Activated naive CD4-positive, alpha-beta T cell treated with anti-CD3 and anti-CD28 coated beads, Interleukin-2, amount 10 ng/mL, durations not matched to agents 7 days and 5 days (primary cell): ENCODE measurements at regions not wholly inside any gene's neighbourhood (a gene's known extent, or its start where the extent isn't known, plus 50 kb on each side); places are given as distances from the start of the nearest gene placed in this dataset.

Source experiments
- CTCF ChIA-PET: fragments of 350-600 bp; sonication (Branson Sonifier 250); formaldehyde crosslinking; loops from one replicate; lab custom pipeline; 2021; ENCODE audit warnings: antibody characterized with exemption; lab: Charles Lee
- DNase-seq: peaks from one replicate; pipeline ENCODE4 v3.0.0-alpha.2; 2020
- H3K27ac Mint-ChIP-seq: one replicate; pipeline ENCODE4 v1.8.0; 2021; ENCODE audit warnings: mild to moderate bottlenecking, moderate library complexity, mixed read lengths
- H3K27me3 Mint-ChIP-seq: one replicate; pipeline ENCODE4 v1.8.0; 2021; ENCODE audit warnings: mild to moderate bottlenecking, mixed read lengths
- H3K36me3 Mint-ChIP-seq: one replicate; pipeline ENCODE4 v1.8.0; 2021; ENCODE audit warnings: mixed read lengths
- H3K4me1 Mint-ChIP-seq: one replicate; pipeline ENCODE4 v1.8.0; 2021; ENCODE audit warnings: mixed read lengths
- H3K4me3 Mint-ChIP-seq: one replicate; pipeline ENCODE4 v1.8.0; 2021; ENCODE audit warnings: mild to moderate bottlenecking, moderate library complexity, mixed read lengths
- H3K9me3 Mint-ChIP-seq: one replicate; pipeline ENCODE4 v1.8.0; 2021; ENCODE audit warnings: mixed read lengths

GRCh38 chr4:18803781-18804180 lies 782.2 kb upstream of the LCORL start:
- Mint-ChIP-seq H3K9me3 (no peaks in the 10 kb centered on the region), H3K36me3 (no peaks in the 10 kb centered on the region)
- CTCF ChIA-PET: no interaction called here

GRCh38 chr4:18798123-18798522 lies 776.6 kb upstream of the LCORL start:
- DNase-seq: no peak
- Mint-ChIP-seq H3K4me3 (no peak overlapping the region), H3K36me3 (no peaks in the 10 kb centered on the region), H3K27ac (no peak overlapping the region), H3K4me1 (no peaks in the 10 kb centered on the region), H3K27me3 (no peaks in the 10 kb centered on the region), H3K9me3 (no peaks in the 10 kb centered on the region)
- CTCF ChIA-PET: no interaction called here

More at GRCh38 chr4:18803781-18804180, 782.2 kb upstream of the LCORL start:
- DNase-seq: no peak
- no peak overlapping the region for H3K27ac Mint-ChIP-seq
- H3K4me3 Mint-ChIP-seq: no peak overlapping the region
- H3K27me3 Mint-ChIP-seq: no peaks in the 10 kb centered on the region
- H3K4me1 Mint-ChIP-seq: no peaks in the 10 kb centered on the region

- Mint-ChIP-seq H3K9me3 (no peaks in the 10 kb centered on the region), H3K27me3 (no peaks in the 10 kb centered on the region)
- CTCF ChIA-PET: no interaction called here
These were observed 774.2 kb upstream of the LCORL start for GRCh38 chr4:18795794-18796193.

GRCh38 chr4:18777190-18777930 lies 755.8 kb upstream of the LCORL start:
- Mint-ChIP-seq H3K27me3 (no peaks in the 10 kb centered on the region), H3K4me1 (no peaks in the 10 kb centered on the region), H3K27ac (no peak overlapping the region), H3K36me3 (no peaks in the 10 kb centered on the region), H3K9me3 (peaks cover 6% of the 10 kb centered on the region), H3K4me3 (no peak overlapping the region)
- CTCF ChIA-PET: no interaction called here
- no peak for DNase-seq

More at GRCh38 chr4:18795794-18796193, 774.2 kb upstream of the LCORL start:
- Mint-ChIP-seq H3K4me1 (no peaks in the 10 kb centered on the region), H3K27ac (no peak overlapping the region), H3K36me3 (no peaks in the 10 kb centered on the region), H3K4me3 (no peak overlapping the region)
- no peak for DNase-seq

DNA sequence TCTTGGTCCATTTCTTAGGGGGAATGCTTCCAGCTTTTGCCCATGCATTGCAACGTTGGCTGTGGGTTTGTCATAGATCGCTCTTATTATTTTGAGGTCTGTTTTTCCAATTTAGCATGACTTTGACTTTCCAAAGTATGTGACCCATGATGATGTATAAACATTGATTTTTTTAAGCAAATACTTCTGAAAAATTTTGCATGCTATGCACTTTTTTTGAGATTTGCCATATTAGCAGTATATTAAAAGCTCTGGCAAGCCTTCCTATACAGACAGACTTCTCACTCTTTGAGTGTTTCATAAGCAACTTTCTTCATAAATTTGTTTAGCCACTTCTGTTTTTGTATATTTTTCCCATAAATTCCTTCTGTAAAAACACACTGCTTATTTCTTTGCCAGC lies 746.4 kb upstream of the LCORL start:
- Mint-ChIP-seq H3K36me3 (no peaks in the 10 kb centered on the region), H3K9me3 (peaks cover 7% of the 10 kb centered on the region), H3K4me1 (no peaks in the 10 kb centered on the region), H3K27me3 (no peaks in the 10 kb centered on the region), H3K4me3 (no peak overlapping the region), H3K27ac (no peak overlapping the region)
- no peak for DNase-seq
- CTCF ChIA-PET: no interaction called here

DNA sequence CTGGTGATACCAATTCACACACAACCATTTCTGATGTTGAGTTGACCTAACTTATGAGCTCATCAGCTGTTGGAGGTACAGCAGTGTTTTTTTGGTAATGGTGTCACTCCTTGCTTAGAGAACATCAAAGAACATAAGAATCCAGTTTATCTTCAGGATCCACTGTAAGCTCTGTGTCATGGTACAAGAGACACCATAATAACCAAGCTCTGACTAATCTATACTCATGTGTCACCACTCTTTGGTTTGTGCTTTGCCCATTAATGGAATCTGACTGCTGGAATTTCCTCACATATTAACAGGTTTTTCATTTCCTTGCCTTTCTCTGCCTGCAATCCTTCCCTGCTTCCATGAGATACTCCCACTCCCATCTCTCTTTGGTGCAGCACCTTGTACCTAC lies 735.1 kb upstream of the LCORL start:
- H3K9me3 Mint-ChIP-seq: peaks cover 4% of the 10 kb centered on the region
- no peaks in the 10 kb centered on the region for H3K27me3 Mint-ChIP-seq
- no peak for DNase-seq
- no peaks in the 10 kb centered on the region for H3K4me1 Mint-ChIP-seq
- no peak overlapping the region for H3K27ac Mint-ChIP-seq
- H3K4me3 Mint-ChIP-seq: no peak overlapping the region
- no peaks in the 10 kb centered on the region for H3K36me3 Mint-ChIP-seq
- CTCF ChIA-PET: no interaction called here

- Mint-ChIP-seq H3K9me3 (peaks cover 4% of the 10 kb centered on the region), H3K27ac (no peak overlapping the region), H3K4me1 (no peaks in the 10 kb centered on the region), H3K4me3 (no peak overlapping the region), H3K36me3 (no peaks in the 10 kb centered on the region), H3K27me3 (no peaks in the 10 kb centered on the region)
- CTCF ChIA-PET: no interaction called here
- DNase-seq: no peak
These were observed 732.6 kb upstream of the LCORL start for GRCh38 chr4:18754180-18754579.

DNA sequence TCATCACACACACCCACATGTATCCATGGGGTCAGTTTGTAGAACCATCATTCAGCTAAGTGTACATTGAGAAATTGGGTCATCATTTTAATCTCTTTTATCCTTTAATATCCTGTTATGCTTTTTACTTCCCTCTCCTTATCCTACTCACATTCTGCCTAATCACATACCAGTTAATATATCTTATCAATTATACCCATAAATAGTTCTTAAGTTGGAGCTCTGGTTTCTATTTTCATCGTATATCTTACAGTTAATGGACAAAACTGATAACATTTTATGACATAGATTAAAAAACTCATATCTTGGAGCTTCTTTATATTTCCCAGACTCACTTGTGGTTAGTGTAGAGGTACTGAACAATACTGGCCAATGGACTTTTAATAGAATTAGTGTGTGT lies 729.5 kb upstream of the LCORL start:
- Mint-ChIP-seq H3K27ac (no peak overlapping the region), H3K4me1 (no peaks in the 10 kb centered on the region), H3K9me3 (no peaks in the 10 kb centered on the region), H3K36me3 (no peaks in the 10 kb centered on the region), H3K27me3 (no peaks in the 10 kb centered on the region), H3K4me3 (no peak overlapping the region)
- CTCF ChIA-PET: no interaction called here
- no peak for DNase-seq

GRCh38 chr4:18749391-18749790 lies 727.8 kb upstream of the LCORL start:
- no peak overlapping the region for H3K4me3 Mint-ChIP-seq
- no peaks in the 10 kb centered on the region for H3K27me3 Mint-ChIP-seq
- no peaks in the 10 kb centered on the region for H3K36me3 Mint-ChIP-seq
- H3K4me1 Mint-ChIP-seq: no peaks in the 10 kb centered on the region
- CTCF ChIA-PET: no interaction called here
- H3K9me3 Mint-ChIP-seq: peaks cover 3% of the 10 kb centered on the region
- no peak for DNase-seq
- H3K27ac Mint-ChIP-seq: no peak overlapping the region

- Mint-ChIP-seq H3K4me3 (no peak overlapping the region), H3K27ac (no peak overlapping the region), H3K4me1 (no peaks in the 10 kb centered on the region), H3K9me3 (no peaks in the 10 kb centered on the region), H3K27me3 (no peaks in the 10 kb centered on the region), H3K36me3 (no peaks in the 10 kb centered on the region)
- DNase-seq: no peak
- CTCF ChIA-PET: no interaction called here
These were observed 715.0 kb upstream of the LCORL start for GRCh38 chr4:18736551-18736950.

DNA sequence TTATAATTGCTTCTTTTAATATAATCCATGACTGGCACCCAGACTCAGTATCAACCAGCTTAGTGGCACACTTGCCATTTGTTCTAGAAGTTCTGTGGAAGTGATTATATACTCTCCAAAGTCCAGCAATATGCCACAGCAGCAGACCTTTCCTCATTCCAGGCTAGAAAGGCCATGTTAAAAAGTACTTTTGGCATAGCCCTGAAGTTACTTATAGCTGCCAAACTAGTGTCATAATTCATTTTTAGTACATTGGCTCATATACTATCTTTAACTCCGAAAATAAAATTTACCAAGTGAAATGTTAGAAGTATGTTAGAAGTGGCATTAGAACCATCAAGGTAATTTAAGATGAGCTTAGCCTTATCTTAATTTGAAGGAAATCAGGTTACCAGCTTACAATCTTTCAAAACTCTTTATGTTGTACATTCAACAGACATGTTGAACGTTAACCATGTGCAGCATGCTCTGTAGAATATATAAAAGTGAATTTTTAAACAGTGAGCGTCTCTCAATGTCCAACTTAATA lies 714.2 kb upstream of the LCORL start:
- Mint-ChIP-seq H3K27me3 (no peaks in the 10 kb centered on the region), H3K9me3 (no peaks in the 10 kb centered on the region), H3K4me1 (no peaks in the 10 kb centered on the region), H3K4me3 (no peak overlapping the region), H3K36me3 (no peaks in the 10 kb centered on the region), H3K27ac (no peak overlapping the region)
- CTCF ChIA-PET: no interaction called here
- no peak for DNase-seq

GRCh38 chr4:18734405-18734804 lies 712.9 kb upstream of the LCORL start:
- Mint-ChIP-seq H3K27me3 (no peaks in the 10 kb centered on the region), H3K4me1 (no peaks in the 10 kb centered on the region), H3K9me3 (no peaks in the 10 kb centered on the region), H3K4me3 (no peak overlapping the region), H3K27ac (no peak overlapping the region), H3K36me3 (no peaks in the 10 kb centered on the region)
- DNase-seq: no peak
- CTCF ChIA-PET: no interaction called here

DNA sequence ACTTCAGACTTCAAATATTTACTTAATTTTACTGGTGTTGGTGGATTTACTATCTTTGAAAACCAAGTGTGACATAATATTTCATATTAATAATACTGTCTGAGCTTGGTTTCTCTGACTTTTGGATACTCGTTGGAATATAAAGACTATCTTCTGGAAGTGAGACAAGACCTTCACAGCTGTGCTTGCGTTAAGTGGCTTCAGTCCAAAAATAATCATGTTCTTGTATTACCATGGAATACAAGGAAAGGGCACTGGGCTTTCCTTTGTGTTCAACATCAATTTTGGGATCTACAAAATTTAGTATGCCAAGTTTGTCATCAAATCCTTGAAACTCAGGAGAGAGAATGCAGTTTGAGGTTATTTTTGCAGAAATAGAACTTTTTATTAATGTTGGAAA lies 712.4 kb upstream of the LCORL start:
- CTCF ChIA-PET: no interaction called here
- Mint-ChIP-seq H3K4me3 (no peak overlapping the region), H3K27ac (no peak overlapping the region), H3K36me3 (no peaks in the 10 kb centered on the region), H3K27me3 (no peaks in the 10 kb centered on the region), H3K4me1 (no peaks in the 10 kb centered on the region), H3K9me3 (no peaks in the 10 kb centered on the region)
- DNase-seq: no peak

DNA sequence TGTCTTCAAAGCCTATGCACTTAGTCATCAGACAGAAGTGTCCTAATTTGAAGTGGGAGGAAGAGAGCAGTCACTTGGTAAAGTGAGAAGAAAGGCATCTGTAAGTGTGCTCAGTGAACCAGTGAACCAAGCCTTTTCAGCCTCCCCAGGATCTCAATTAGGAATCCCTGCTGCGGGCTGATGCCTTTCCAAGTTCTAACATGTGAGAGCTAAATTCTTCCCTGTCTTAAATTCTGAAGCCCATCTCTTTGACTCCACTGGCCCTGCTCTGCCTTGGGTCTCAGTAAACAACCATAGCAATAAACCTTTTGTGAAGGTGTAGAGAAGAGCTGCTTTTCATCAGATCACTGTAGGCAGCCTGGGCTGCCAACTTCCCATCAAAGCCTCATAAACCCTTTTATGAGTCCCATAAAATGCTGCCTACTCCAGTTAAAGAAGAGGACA lies 701.2 kb upstream of the LCORL start:
- no peak for DNase-seq
- Mint-ChIP-seq H3K9me3 (peaks cover 3% of the 10 kb centered on the region), H3K4me3 (no peak overlapping the region), H3K4me1 (no peaks in the 10 kb centered on the region), H3K27ac (no peak overlapping the region), H3K36me3 (no peaks in the 10 kb centered on the region), H3K27me3 (no peaks in the 10 kb centered on the region)
- CTCF ChIA-PET: no interaction called here

DNA sequence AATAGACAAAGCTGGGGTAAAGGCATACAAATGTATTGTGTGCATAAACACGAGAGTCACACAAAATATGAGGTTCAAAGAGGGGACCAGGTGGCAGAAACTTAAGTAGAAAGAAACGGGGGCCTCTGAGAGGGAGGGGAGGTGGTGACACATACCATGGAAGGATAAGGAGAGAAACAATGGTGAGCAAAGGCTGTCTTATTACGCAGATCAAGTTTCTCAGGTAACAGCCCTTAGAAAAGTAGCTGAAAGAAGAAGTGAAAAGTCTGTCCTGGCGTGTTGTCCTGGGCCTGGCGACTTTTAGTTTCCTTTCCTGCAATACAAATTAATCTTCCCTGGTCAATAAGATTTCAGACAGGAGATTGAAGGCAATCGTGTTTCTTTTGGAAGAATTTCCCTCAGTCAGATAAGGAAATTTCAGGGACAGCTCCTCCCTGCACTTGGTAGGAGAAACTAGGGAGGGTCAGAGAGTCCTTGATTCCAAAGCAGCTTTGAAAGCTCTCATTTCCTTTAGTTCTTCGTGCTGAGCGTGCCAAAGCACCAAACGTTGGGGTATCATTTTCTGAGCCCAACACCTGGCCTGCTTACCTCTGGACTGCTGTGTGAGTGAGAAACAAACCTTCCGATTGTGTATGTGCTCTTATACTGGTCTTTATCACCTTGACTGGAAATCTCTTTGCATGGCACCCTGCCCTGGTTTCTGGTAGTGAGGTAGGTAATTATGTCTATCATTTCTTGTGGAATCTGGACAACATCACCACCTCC lies 676.7 kb upstream of the LCORL start:
- no peak overlapping the region for H3K27ac Mint-ChIP-seq
- H3K4me3 Mint-ChIP-seq: no peak overlapping the region
- no peaks in the 10 kb centered on the region for H3K27me3 Mint-ChIP-seq
- no peaks in the 10 kb centered on the region for H3K36me3 Mint-ChIP-seq
- CTCF ChIA-PET: no interaction called here
- H3K9me3 Mint-ChIP-seq: peaks cover 3% of the 10 kb centered on the region
- no peak for DNase-seq
- no peaks in the 10 kb centered on the region for H3K4me1 Mint-ChIP-seq
